ENCODE measurements at regions not wholly inside any gene's neighbourhood (a gene's known extent, or its start where the extent isn't known, plus 50 kb on each side); places are given as distances from the start of the nearest gene placed in this dataset.
"Not testable (repeated sequence)": the region's sequence is repeated elsewhere in the genome, so short reads cannot be mapped to it uniquely, and the experiment has no call there.

DNA sequence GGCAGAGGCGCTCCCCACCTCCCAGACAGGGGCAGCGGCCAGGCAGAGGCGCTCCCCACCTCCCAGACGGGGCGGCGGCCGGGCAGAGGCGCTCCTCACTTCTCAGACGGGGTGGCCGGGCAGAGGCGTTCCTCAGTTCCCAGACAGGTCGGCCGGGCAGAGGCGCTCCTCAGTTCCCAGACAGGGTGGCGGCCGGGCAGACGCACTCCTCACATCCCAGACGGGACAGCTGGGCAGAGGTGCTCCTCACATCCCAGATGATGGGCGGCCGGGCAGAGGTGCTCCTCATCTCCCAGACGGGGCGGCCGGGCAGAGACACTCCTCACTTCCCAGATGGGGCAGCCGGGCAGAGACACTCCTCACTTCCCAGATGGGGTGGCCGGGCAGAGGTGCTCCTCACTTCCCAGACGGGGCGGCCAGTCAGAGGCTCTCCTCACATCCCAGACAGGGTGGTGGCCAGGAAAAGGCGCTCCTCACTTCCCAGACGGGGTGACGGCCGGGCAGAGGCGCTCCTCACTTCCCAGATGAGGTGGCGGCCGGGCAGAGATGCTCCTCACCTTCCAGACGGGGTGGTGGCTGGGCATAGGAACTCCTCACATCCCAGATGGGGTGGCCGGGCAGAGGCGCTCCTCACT is 75.1 kb downstream of the CARTPT start:
- TF ChIP-seq POLR2AphosphoS5 (IDR thresholded peaks at IDR 0.05; ENCODE audit: low read depth, low read length) (no peak), POLR2A (IDR thresholded peaks at IDR 0.05; ENCODE audit: low read depth, low read length) (no peak), TAF1 (IDR thresholded peaks at IDR 0.05; ENCODE audit: borderline replicate concordance, low read depth, low read length) (no peak)
- no peak for FAIRE-seq
- DNase-seq (ENCODE audit: insufficient read length), result no peak

DNA sequence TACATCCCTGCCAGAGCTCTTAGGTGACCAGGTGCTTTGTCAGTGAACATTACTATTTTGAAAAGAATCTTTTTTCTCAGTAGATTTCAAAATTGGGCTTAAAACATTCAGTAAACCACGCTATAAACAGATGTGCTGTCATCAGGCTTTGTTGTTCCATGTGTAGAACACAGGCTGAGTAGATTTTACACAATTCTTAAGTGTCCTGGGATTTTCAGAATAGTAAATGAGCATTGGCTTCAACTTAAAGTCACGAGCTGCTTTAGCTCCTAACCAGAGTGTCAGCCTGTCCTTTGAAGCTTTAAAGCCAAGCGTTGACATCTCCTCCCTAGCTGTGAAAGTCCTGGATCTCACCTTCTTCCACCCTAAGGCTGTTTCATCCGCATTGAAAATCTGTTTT is 83.6 kb downstream of the CARTPT start:
- DNase-seq (ENCODE audit: insufficient read length) (no peak), FAIRE-seq (no peak)
- TF ChIP-seq TAF1 (IDR thresholded peaks at IDR 0.05; ENCODE audit: borderline replicate concordance, low read depth, low read length) (no peak), POLR2A (IDR thresholded peaks at IDR 0.05; ENCODE audit: low read depth, low read length) (no peak), POLR2AphosphoS5 (IDR thresholded peaks at IDR 0.05; ENCODE audit: low read depth, low read length) (no peak)

DNA sequence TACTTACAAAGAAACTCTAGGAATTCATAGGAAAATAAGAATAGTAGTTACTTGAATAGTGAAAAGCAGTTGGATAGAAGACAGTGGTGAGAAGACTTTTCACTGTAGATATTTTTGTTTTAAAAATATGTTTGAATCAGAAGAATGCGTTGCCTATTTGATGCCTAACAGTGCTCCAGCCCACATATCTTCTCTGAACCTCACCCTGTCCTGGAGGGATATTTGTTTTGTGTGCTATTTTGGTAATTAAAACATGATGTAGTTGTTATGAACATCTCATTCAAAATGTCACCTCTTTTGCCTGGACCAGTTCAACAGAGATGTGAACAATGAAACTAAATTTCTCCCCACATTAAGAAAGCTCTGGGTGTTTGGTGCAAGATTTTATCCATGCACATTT is 87.6 kb downstream of the CARTPT start:
- FAIRE-seq, result no peak
- no peak for DNase-seq (ENCODE audit: insufficient read length)
- no peak for TF ChIP-seq POLR2A (IDR thresholded peaks at IDR 0.05; ENCODE audit: low read depth, low read length)
- no peak for TF ChIP-seq POLR2AphosphoS5 (IDR thresholded peaks at IDR 0.05; ENCODE audit: low read depth, low read length)
- TF ChIP-seq TAF1 (IDR thresholded peaks at IDR 0.05; ENCODE audit: borderline replicate concordance, low read depth, low read length), result no peak

DNA sequence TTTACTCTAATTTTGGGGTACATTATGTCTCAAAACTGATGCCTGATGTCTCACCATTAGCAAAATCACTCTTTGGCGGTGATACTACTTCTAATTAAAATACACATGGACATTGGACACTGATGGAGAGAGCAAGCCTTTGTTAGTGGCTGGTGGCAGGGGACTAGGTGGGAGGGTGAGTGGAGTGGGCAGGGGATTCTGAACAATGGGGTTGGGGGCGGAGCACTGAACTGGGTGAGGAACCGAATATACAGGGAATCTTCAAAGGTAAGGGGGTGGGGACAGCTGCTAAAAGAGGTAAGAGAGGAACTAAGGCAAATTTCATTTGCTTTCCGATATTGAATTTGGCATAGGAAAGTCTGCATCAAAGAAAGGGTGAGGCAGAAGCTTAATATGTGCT is 88.8 kb downstream of the CARTPT start:
- FAIRE-seq, result no peak
- TF ChIP-seq TAF1 (IDR thresholded peaks at IDR 0.05; ENCODE audit: borderline replicate concordance, low read depth, low read length), result no peak
- DNase-seq (ENCODE audit: insufficient read length), result no peak

DNA sequence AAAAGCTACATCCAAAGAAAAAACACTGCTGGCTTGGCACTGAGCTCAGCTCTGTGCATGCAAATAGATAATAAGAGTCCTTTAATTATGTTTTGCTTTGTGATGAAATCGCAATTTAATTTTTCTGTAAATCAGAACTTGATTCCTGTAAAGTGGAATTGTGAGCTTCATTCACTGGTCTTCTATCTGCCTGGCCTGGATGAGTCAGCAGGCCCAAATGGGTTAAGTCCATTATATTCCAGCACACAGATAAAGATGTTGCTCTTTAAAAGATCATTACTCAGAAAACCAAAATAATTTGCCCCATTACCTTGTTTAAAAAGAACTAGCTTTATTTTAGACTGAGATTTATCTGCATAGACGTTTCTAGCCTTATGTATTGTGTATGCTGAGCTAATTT is 90.4 kb downstream of the CARTPT start:
- no peak for TF ChIP-seq POLR2AphosphoS5 (IDR thresholded peaks at IDR 0.05; ENCODE audit: low read depth, low read length)
- no peak for TF ChIP-seq TAF1 (IDR thresholded peaks at IDR 0.05; ENCODE audit: borderline replicate concordance, low read depth, low read length)
- no peak for TF ChIP-seq POLR2A (IDR thresholded peaks at IDR 0.05; ENCODE audit: low read depth, low read length)
- DNase-seq (ENCODE audit: insufficient read length) (no peak), FAIRE-seq (no peak)

DNA sequence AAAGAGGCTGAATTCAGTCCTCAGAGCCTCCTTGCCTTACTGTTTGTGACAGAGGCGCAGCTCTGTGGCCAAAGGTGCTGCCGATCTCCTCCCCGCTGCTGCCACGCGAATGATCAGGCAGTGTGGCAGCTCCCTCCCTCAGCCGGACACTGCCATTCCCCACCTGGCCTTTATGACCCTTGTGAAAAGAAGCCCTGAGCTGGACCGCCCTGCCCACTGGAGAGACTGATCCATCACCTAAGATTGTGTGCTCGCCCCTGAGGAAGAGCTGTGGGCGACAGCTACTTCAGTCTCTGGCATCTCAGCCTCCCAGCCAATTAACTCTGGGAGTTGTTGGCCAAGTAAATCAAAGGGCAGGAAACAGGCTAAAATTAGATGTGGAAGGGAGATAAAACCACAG is 90.9 kb downstream of the CARTPT start:
- TF ChIP-seq POLR2AphosphoS5 (IDR thresholded peaks at IDR 0.05; ENCODE audit: low read depth, low read length) (no peak), POLR2A (IDR thresholded peaks at IDR 0.05; ENCODE audit: low read depth, low read length) (no peak), TAF1 (IDR thresholded peaks at IDR 0.05; ENCODE audit: borderline replicate concordance, low read depth, low read length) (no peak)
- no peak for DNase-seq (ENCODE audit: insufficient read length)
- FAIRE-seq, result no peak

DNA sequence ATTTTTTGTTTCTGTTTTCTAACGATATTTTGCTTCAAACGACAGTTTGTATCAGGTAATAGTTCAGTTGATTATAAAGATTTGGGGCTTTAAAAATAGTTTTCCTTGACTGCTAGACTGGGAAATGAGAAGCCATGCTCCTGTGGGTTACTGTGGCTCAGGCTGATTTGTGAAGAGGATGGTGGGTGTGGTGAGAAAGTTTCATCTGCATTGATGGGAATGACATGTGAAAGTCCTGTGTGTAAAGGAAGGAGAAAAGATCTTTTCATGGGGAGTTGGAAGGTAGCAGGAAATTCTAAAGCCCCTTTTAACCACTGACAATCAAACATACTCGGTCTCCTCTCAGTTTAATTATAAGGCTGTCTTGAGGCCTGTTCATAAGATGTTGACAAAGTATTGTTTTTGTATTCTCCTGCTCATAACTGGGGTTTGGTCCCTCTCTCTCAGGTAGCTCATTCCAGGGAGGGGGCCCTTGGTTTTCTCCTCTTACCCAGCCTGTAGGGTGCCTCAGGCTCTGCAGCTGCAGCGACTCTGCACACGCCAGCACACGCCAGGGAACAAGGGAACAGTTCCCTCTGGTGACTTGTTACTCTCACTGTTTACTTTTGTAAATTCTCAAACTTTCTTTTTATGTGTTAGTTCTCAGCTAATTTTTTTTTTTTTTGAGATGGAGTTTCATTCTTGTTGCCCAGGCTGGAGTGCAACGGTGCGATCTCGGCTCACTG is 91.6 kb downstream of the CARTPT start:
- FAIRE-seq (no peak), DNase-seq (ENCODE audit: insufficient read length) (no peak)
- TF ChIP-seq TAF1 (IDR thresholded peaks at IDR 0.05; ENCODE audit: borderline replicate concordance, low read depth, low read length) (no peak), POLR2A (IDR thresholded peaks at IDR 0.05; ENCODE audit: low read depth, low read length) (no peak), POLR2AphosphoS5 (IDR thresholded peaks at IDR 0.05; ENCODE audit: low read depth, low read length) (no peak)

DNA sequence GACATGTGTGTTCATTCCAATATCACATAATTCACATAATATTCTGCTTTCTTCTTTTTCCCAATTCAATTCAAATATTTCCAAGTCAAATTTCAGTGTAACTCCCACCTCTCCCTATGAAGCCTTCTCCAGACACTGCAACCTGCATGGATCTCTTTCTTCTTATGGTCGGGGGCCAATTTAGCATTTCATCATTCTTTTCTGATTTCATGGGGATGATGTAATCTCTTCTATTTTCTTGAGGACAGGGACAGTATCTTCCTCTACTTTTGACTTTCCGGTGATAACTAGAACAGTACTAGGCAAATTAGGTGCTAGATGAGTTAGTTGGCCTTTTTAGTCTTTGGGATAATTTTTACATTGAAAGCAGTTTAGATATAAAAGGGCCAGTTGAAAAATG is 92.7 kb downstream of the CARTPT start:
- no peak for FAIRE-seq
- TF ChIP-seq TAF1 (IDR thresholded peaks at IDR 0.05; ENCODE audit: borderline replicate concordance, low read depth, low read length) (no peak), POLR2AphosphoS5 (IDR thresholded peaks at IDR 0.05; ENCODE audit: low read depth, low read length) (no peak), POLR2A (IDR thresholded peaks at IDR 0.05; ENCODE audit: low read depth, low read length) (no peak)
- DNase-seq (ENCODE audit: insufficient read length), result no peak

DNA sequence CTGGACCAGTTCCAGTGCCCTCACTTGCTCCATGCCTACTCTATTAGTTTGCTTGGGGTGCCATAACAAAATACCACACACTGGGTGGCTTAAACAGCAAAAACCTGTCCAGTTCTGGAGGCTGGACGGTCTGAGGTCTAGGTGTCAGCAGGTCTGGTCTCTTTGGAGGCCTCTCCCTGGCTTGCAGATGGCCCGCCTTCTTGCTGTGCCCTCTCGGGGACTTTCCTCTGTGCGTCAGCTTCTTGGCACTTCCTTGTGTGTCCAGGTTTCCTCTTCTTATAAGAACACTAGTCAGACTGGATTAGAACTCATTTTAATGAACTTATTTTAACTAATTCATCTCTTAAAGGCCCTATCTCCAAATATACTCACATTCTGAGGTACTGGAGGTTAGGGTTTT is 97.2 kb downstream of the CARTPT start:
- DNase-seq (ENCODE audit: insufficient read length) (no peak), FAIRE-seq (no peak)
- TF ChIP-seq POLR2A (IDR thresholded peaks at IDR 0.05; ENCODE audit: low read depth, low read length), result no peak
- no peak for TF ChIP-seq TAF1 (IDR thresholded peaks at IDR 0.05; ENCODE audit: borderline replicate concordance, low read depth, low read length)
- no peak for TF ChIP-seq POLR2AphosphoS5 (IDR thresholded peaks at IDR 0.05; ENCODE audit: low read depth, low read length)

DNA sequence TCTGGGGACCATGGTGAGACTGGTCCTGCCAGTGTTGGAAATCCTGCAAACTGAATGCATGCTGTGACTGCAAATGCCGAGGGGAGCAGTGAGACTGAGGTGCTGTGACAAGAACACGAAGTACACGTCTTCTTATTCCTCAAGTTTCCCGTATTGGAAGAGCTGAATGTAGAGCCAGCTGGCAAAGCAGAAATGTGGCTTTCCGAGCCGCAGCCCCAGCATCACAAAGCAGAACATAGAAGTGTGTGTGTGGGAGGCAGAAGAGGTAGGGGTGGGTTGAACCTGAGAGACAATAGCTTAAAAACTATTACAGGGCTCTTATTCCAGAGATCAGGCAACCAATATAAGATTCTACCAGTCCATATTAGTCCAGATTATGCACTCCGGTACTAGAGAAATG is 98.8 kb downstream of the CARTPT start:
- no peak for DNase-seq (ENCODE audit: insufficient read length)
- TF ChIP-seq POLR2AphosphoS5 (IDR thresholded peaks at IDR 0.05; ENCODE audit: low read depth, low read length) (no peak), TAF1 (IDR thresholded peaks at IDR 0.05; ENCODE audit: borderline replicate concordance, low read depth, low read length) (no peak), POLR2A (IDR thresholded peaks at IDR 0.05; ENCODE audit: low read depth, low read length) (no peak)
- no peak for FAIRE-seq

DNA sequence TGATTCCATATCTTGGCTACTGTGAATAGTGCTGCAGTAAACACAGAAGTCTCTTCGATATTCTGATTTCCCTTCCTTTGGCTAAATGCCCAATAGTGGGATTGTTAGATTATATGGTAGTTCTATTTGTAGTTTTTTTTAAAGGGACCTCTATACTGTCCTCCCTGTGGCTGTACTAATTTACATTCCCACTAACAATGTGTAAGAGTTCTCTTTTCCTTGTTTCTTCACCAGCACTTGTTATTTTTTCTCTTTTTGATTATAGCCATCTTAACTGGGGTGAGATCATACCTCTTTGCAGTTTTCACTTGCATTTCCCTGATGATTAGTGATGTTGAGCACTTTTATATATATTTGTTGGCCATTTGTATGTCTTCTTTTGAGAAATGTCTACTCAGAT is 102.0 kb downstream of the CARTPT start:
- FAIRE-seq (no peak), DNase-seq (ENCODE audit: insufficient read length) (no peak)
- TF ChIP-seq POLR2AphosphoS5 (IDR thresholded peaks at IDR 0.05; ENCODE audit: low read depth, low read length) (no peak), POLR2A (IDR thresholded peaks at IDR 0.05; ENCODE audit: low read depth, low read length) (no peak), TAF1 (IDR thresholded peaks at IDR 0.05; ENCODE audit: borderline replicate concordance, low read depth, low read length) (no peak)

DNA sequence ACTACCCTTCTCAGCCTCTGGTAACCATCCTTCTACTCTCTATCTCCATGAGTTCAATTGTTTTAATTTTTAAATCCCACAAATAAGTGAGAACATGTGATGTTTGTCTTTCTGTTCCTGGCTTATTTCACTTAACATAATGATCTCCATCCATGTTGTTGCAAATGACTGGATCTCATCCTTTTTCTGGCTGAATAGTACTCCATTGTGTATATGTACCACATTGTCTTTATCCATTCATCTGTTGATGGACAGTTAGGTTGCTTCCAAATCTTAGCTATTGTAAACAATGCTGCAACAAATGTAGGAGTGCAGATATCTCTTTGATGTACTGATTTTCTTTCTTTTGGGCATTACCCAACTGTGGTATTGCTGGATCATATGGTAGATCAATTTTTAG is 103.0 kb downstream of the CARTPT start:
- not testable (repeated sequence) for FAIRE-seq; DNase-seq (ENCODE audit: insufficient read length)
